ENCODE measurements at regions not wholly inside any gene's neighbourhood (a gene's known extent, or its start where the extent isn't known, plus 50 kb on each side); places are given as distances from the start of the nearest gene placed in this dataset.

DNA sequence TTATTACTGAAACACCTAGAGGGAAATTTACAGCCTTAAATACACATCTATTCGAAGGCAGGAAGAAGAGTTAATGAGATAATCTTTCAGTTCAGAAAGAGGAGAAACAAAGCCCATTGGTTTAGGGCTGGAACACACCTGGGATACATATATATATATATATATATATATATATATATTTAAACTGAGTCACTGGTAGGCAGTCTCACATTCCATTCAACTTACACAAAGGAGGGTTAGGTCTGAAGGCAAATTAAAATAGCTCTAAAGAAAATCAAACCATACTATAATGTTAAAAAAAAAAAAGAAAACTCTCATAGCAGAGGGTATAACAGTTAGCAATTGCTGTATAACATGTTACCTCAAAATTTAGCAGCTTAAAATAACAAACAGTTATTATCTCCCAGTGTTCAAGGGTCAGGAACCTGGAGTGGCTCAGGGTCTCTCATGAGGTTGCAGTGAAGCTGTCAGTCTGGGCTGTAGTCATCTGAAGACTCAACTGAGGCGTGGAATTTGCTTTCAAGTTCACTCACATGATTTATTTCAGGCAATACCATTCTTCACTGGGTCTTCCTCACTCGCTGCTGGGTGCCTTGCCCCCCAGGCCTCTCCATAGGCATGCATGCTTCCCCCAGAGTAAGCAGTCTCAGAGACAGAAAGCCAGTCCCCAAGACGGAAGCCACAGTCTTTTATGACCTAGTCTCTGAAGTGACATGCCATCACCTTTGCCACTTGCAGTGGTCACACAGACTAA lies 332.8 kb downstream of the NSG2 start:
- Histone ChIP-seq H3K18ac (ENCODE audit: low read length) (no peak overlapping the region), H2BK15ac (replicated peaks; ENCODE audit: low read depth) (no peak overlapping the region), H2BK5ac (ENCODE audit: low read length) (no peak overlapping the region), H3K36me3 (ENCODE audit: control insufficient read depth, insufficient read depth, low read length) (no peaks in the 10 kb centered on the region), H3K4me2 (ENCODE audit: low read length) (no peak overlapping the region), H3K27ac (ENCODE audit: low read depth, low read length) (no peak overlapping the region), H3K9ac (ENCODE audit: low read length) (no peak overlapping the region), H3K4me3 (ENCODE audit: low read length) (no peak overlapping the region), H3K4me1 (ENCODE audit: control insufficient read depth, low read depth, low read length) (no peaks in the 10 kb centered on the region), H4K8ac (ENCODE audit: low read depth, low read length) (no peak overlapping the region), H3K79me2 (ENCODE audit: control insufficient read depth, insufficient read depth, low read length) (no peaks in the 10 kb centered on the region), H4K5ac (ENCODE audit: low read length) (no peak overlapping the region), H3K79me1 (ENCODE audit: low read length) (no peaks in the 10 kb centered on the region), H2AK5ac (ENCODE audit: low read length) (no peak overlapping the region), H3K23ac (ENCODE audit: low read length) (no peak overlapping the region), H3K4ac (ENCODE audit: low read depth, low read length) (no peak overlapping the region), H3K56ac (ENCODE audit: low read length) (no peak overlapping the region), H2BK120ac (ENCODE audit: low read depth, low read length) (no peak overlapping the region), H3K27me3 (ENCODE audit: insufficient read depth, low read length, poor library complexity) (no peaks in the 10 kb centered on the region)
- DNase-seq: no peak
- no CpG with 5 or more reads among the region's 4 CpGs for WGBS (ENCODE audit: extremely low coverage, insufficient coverage, low lambda C conversion rate)

DNA sequence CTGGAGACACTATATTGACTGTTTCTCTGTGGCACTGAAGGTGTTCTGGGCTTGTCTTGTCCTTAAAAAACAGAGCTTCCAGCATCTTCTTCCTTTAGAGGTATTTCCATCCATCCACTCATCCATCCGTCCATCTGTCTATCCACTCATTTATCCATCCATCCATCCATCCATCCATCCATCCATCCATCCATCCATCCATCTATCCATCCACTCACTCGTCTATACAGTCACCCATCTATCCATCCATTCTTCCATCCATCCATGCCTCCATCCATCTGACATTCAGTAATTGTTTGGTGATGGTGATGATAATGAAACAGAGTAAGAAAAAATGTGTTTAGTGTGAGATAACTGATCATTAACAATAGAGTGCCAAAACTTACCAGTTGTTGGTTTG lies 334.8 kb downstream of the NSG2 start:
- no CpG with 5 or more reads among the region's 2 CpGs for WGBS (ENCODE audit: extremely low coverage, insufficient coverage, low lambda C conversion rate)
- no peak for DNase-seq

DNA sequence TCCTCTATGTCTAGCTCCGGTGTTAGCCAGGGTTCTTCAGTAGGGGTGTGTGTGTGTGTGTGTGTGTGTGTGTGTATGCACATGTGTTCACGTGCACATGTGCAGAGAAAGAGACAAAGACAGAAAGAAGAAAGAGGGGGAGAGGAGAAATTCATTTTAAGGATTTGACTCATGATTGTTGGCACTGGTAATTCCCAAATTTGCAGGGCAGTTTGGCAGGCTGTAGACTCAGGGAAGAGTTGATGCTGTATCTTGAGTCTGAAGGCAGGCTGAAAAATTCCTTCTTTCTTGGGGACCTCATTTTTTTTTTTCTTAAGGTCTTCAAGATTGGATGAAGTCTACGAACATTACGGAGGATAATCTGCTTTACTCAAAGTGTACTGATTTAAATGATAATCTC lies 335.7 kb downstream of the NSG2 start:
- no peaks in the 10 kb centered on the region for H3K36me3 ChIP-seq (ENCODE audit: control insufficient read depth, insufficient read depth, low read length)
- WGBS (ENCODE audit: extremely low coverage, insufficient coverage, low lambda C conversion rate): no CpG with 5 or more reads among the region's 4 CpGs
- no peak overlapping the region for H2BK5ac ChIP-seq (ENCODE audit: low read length)
- H4K5ac ChIP-seq (ENCODE audit: low read length): no peak overlapping the region
- H3K27me3 ChIP-seq (ENCODE audit: insufficient read depth, low read length, poor library complexity): no peaks in the 10 kb centered on the region
- no peak overlapping the region for H3K9ac ChIP-seq (ENCODE audit: low read length)
- no peak overlapping the region for H2BK120ac ChIP-seq (ENCODE audit: low read depth, low read length)
- H3K56ac ChIP-seq (ENCODE audit: low read length): no peak overlapping the region
- no peak overlapping the region for H4K8ac ChIP-seq (ENCODE audit: low read depth, low read length)
- H3K23ac ChIP-seq (ENCODE audit: low read length): no peak overlapping the region
- no peaks in the 10 kb centered on the region for H3K79me1 ChIP-seq (ENCODE audit: low read length)
- no peak for DNase-seq
- no peak overlapping the region for H2BK15ac ChIP-seq (replicated peaks; ENCODE audit: low read depth)
- no peaks in the 10 kb centered on the region for H3K79me2 ChIP-seq (ENCODE audit: control insufficient read depth, insufficient read depth, low read length)
- no peak overlapping the region for H2AK5ac ChIP-seq (ENCODE audit: low read length)
- no peaks in the 10 kb centered on the region for H3K4me1 ChIP-seq (ENCODE audit: control insufficient read depth, low read depth, low read length)
- H3K18ac ChIP-seq (ENCODE audit: low read length): no peak overlapping the region
- no peak overlapping the region for H3K4me3 ChIP-seq (ENCODE audit: low read length)
- no peak overlapping the region for H3K27ac ChIP-seq (ENCODE audit: low read depth, low read length)
- no peak overlapping the region for H3K4me2 ChIP-seq (ENCODE audit: low read length)
- H3K4ac ChIP-seq (ENCODE audit: low read depth, low read length): no peak overlapping the region

More for the DNA sequence above, 334.8 kb downstream of the NSG2 start:
- Histone ChIP-seq H3K79me2 (ENCODE audit: control insufficient read depth, insufficient read depth, low read length) (no peaks in the 10 kb centered on the region), H3K18ac (ENCODE audit: low read length) (no peak overlapping the region), H2AK5ac (ENCODE audit: low read length) (no peak overlapping the region), H3K4me3 (ENCODE audit: low read length) (no peak overlapping the region), H4K5ac (ENCODE audit: low read length) (no peak overlapping the region), H3K27me3 (ENCODE audit: insufficient read depth, low read length, poor library complexity) (no peaks in the 10 kb centered on the region), H3K9ac (ENCODE audit: low read length) (no peak overlapping the region), H3K56ac (ENCODE audit: low read length) (no peak overlapping the region), H3K4me2 (ENCODE audit: low read length) (no peak overlapping the region), H3K23ac (ENCODE audit: low read length) (no peak overlapping the region), H3K4me1 (ENCODE audit: control insufficient read depth, low read depth, low read length) (no peaks in the 10 kb centered on the region), H3K4ac (ENCODE audit: low read depth, low read length) (no peak overlapping the region), H2BK15ac (replicated peaks; ENCODE audit: low read depth) (no peak overlapping the region), H3K79me1 (ENCODE audit: low read length) (no peaks in the 10 kb centered on the region), H3K27ac (ENCODE audit: low read depth, low read length) (no peak overlapping the region), H3K36me3 (ENCODE audit: control insufficient read depth, insufficient read depth, low read length) (no peaks in the 10 kb centered on the region), H2BK120ac (ENCODE audit: low read depth, low read length) (no peak overlapping the region), H4K8ac (ENCODE audit: low read depth, low read length) (no peak overlapping the region), H2BK5ac (ENCODE audit: low read length) (no peak overlapping the region)

DNA sequence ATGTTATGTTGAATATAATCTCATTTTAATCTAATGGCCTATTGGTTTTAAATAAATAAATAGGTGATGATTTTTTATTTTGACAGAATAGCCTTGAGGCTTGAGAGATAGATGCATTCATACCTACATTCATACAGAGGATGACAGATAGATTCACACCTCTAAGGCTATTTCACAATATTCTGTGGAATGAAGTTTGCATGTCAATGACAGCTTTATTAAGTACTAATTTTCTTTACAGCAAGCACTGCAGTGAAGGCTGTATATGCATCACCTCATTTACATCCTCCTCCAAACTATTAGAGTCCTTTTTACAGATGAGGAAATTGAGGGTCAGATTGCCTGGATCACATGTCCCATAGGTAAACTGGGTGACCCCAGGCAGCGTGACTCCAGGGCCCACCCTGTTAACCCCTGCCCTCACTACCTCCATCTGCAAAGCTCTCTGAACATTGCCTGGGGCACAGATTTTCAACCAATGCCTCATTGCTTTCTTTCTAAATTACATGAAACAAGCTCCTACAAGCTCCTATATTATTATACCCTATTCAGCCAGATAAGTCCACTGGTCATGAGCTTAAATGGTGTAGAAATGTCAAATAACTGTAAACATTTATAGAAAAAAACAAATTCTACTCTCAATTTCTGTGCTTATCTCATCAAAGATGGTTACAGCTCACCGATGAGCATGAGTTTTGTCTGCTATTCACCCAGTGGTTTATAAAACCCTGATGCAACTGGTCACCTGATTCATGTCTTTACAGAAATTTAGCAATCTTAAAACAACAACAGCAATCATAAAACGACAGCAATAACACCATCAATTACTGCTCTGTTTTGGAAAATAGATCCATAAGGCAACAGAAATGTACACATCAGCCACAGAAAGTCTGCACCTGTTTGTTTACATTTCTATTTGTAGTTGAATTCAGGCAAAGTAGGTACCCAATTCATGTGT lies 338.0 kb downstream of the NSG2 start:
- no peak overlapping the region for H3K27ac ChIP-seq (ENCODE audit: low read depth, low read length)
- DNase-seq: peak; percentile 22
- H3K4ac ChIP-seq (ENCODE audit: low read depth, low read length): no peak overlapping the region
- no peak overlapping the region for H3K4me2 ChIP-seq (ENCODE audit: low read length)
- H4K8ac ChIP-seq (ENCODE audit: low read depth, low read length): no peak overlapping the region
- H3K36me3 ChIP-seq (ENCODE audit: control insufficient read depth, insufficient read depth, low read length): no peaks in the 10 kb centered on the region
- no peak overlapping the region for H2BK15ac ChIP-seq (replicated peaks; ENCODE audit: low read depth)
- no CpG with 5 or more reads among the region's 3 CpGs for whole genome bisulfite sequencing (ENCODE audit: extremely low coverage, insufficient coverage, low lambda C conversion rate)
- no peaks in the 10 kb centered on the region for H3K79me2 ChIP-seq (ENCODE audit: control insufficient read depth, insufficient read depth, low read length)
- H3K4me1 ChIP-seq (ENCODE audit: control insufficient read depth, low read depth, low read length): no peaks in the 10 kb centered on the region
- no peak overlapping the region for H3K18ac ChIP-seq (ENCODE audit: low read length)
- H3K56ac ChIP-seq (ENCODE audit: low read length): no peak overlapping the region
- no peak overlapping the region for H2BK5ac ChIP-seq (ENCODE audit: low read length)
- H3K27me3 ChIP-seq (ENCODE audit: insufficient read depth, low read length, poor library complexity): no peaks in the 10 kb centered on the region
- no peak overlapping the region for H3K23ac ChIP-seq (ENCODE audit: low read length)
- H4K5ac ChIP-seq (ENCODE audit: low read length): no peak overlapping the region
- H3K9ac ChIP-seq (ENCODE audit: low read length): no peak overlapping the region
- H2BK120ac ChIP-seq (ENCODE audit: low read depth, low read length): no peak overlapping the region
- no peaks in the 10 kb centered on the region for H3K79me1 ChIP-seq (ENCODE audit: low read length)
- no peak overlapping the region for H3K4me3 ChIP-seq (ENCODE audit: low read length)
- H2AK5ac ChIP-seq (ENCODE audit: low read length): no peak overlapping the region

DNA sequence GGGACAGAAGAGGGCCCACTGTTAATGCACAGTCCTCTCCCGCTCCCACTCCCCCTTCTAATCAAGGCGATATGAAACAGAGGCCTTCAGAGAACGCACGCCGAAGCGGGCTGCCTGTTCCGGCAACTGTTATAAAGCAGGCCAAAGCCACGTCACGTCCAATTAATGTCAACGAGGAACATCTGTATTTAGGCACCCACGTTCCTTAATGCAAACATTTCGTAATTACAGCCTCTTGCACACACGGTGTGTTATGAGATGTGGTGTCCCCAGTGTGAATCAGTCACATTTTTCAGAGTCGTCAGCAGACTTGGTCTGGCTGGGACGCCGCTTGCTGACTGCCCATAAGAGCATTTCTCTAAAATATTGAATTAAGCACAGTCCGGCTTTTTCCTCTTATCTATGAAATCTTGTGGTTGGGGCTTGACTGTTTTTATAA lies 339.0 kb downstream of the NSG2 start:
- Histone ChIP-seq H3K4me2 (ENCODE audit: low read length) (no peak overlapping the region), H3K4me1 (ENCODE audit: control insufficient read depth, low read depth, low read length) (no peaks in the 10 kb centered on the region), H3K4ac (ENCODE audit: low read depth, low read length) (no peak overlapping the region), H3K36me3 (ENCODE audit: control insufficient read depth, insufficient read depth, low read length) (no peaks in the 10 kb centered on the region), H3K23ac (ENCODE audit: low read length) (no peak overlapping the region), H3K18ac (ENCODE audit: low read length) (no peak overlapping the region), H4K5ac (ENCODE audit: low read length) (no peak overlapping the region), H3K79me2 (ENCODE audit: control insufficient read depth, insufficient read depth, low read length) (no peaks in the 10 kb centered on the region), H3K9ac (ENCODE audit: low read length) (no peak overlapping the region), H4K8ac (ENCODE audit: low read depth, low read length) (no peak overlapping the region), H3K4me3 (ENCODE audit: low read length) (no peak overlapping the region), H2AK5ac (ENCODE audit: low read length) (no peak overlapping the region), H3K79me1 (ENCODE audit: low read length) (no peaks in the 10 kb centered on the region), H3K56ac (ENCODE audit: low read length) (no peak overlapping the region), H2BK120ac (ENCODE audit: low read depth, low read length) (no peak overlapping the region), H3K27ac (ENCODE audit: low read depth, low read length) (no peak overlapping the region), H3K27me3 (ENCODE audit: insufficient read depth, low read length, poor library complexity) (no peaks in the 10 kb centered on the region), H2BK5ac (ENCODE audit: low read length) (no peak overlapping the region), H2BK15ac (replicated peaks; ENCODE audit: low read depth) (peak overlapping the region; percentile 59)
- DNase-seq: no peak
- no CpG with 5 or more reads among the region's 17 CpGs for WGBS (ENCODE audit: extremely low coverage, insufficient coverage, low lambda C conversion rate)
